HL-60 (cell line): ENCODE measurements at regions not wholly inside any gene's neighbourhood (a gene's known extent, or its start where the extent isn't known, plus 50 kb on each side); places are given as distances from the start of the nearest gene placed in this dataset.

Source experiments
- DNase-seq, 2 experiments: peaks; one replicate each; pipeline ENCODE4 v3.0.0-alpha.2; 2010 to 2020; ENCODE audit warnings: low read depth in 1 of 2, low spot score in 1 of 2
- H3K27ac ChIP-seq: fragments of 250-450 bp; sonication (Bioruptor Pico); replicated peaks from 2 replicates; pipeline ENCODE4 v1.5.1; 2020; ENCODE audit warnings: mild to moderate bottlenecking, moderate library complexity
- H3K27me3 ChIP-seq: fragments of 250-450 bp; sonication (Bioruptor Pico); 2 replicates; pipeline ENCODE4 v1.5.1; 2021; ENCODE audit warnings: mild to moderate bottlenecking, moderate library complexity; ENCODE audit not compliant: insufficient read depth, poor library complexity, severe bottlenecking
- H3K4me3 ChIP-seq: replicated peaks from 2 replicates; pipeline ENCODE4 v1.5.1; 2011; ENCODE audit warnings: mild to moderate bottlenecking, control low read depth, low read length; ENCODE audit not compliant: insufficient read depth
- CTCF ChIP-seq: IDR thresholded peaks from one replicate; pipeline ENCODE4 v1.5.1; 2011; ENCODE audit warnings: low read length, control low read depth, inconsistent platforms; ENCODE audit not compliant: insufficient read depth
- GABPA ChIP-seq: IDR thresholded peaks from 2 replicates; pipeline ENCODE4 v1.6.1; 2012; ENCODE audit warnings: low read depth
- POLR2AphosphoS5 ChIP-seq: IDR thresholded peaks from 2 replicates; pipeline ENCODE4 v1.6.1; 2012; ENCODE audit warnings: low read depth
- REST ChIP-seq: IDR thresholded peaks from 2 replicates; pipeline ENCODE4 v1.6.1; 2012; ENCODE audit warnings: low read depth; ENCODE audit not compliant: insufficient replicate concordance
- SPI1 ChIP-seq: IDR thresholded peaks from 2 replicates; pipeline ENCODE4 v1.6.1; 2012; ENCODE audit warnings: low read depth, mild to moderate bottlenecking, borderline replicate concordance

GRCh38 chr5:105428451-105429380, 1866.1 kb upstream of the NUDT12 start:
- no peak overlapping the region for H3K4me3 ChIP-seq
- no peak for DNase-seq

GRCh38 chr5:105414067-105414466, 1851.5 kb upstream of the NUDT12 start:
- Histone ChIP-seq H3K27ac (no peak overlapping the region), H3K4me3 (no peak overlapping the region), H3K27me3 (no peaks in the 10 kb centered on the region)
- DNase-seq: no peak
- no peak for TF ChIP-seq CTCF
- TF ChIP-seq SPI1: no peak
- TF ChIP-seq GABPA: no peak
- TF ChIP-seq POLR2AphosphoS5: no peak
- no peak for TF ChIP-seq REST

More at GRCh38 chr5:105428451-105429380, 1866.1 kb upstream of the NUDT12 start:
- H3K27ac ChIP-seq: no peak overlapping the region
- H3K27me3 ChIP-seq: no peaks in the 10 kb centered on the region
- no peak for TF ChIP-seq SPI1
- TF ChIP-seq CTCF: no peak
- TF ChIP-seq POLR2AphosphoS5: no peak
- no peak for TF ChIP-seq REST
- TF ChIP-seq GABPA: no peak

- no peak for TF ChIP-seq REST
- no peak for TF ChIP-seq POLR2AphosphoS5
- no peak for TF ChIP-seq GABPA
- no peak for TF ChIP-seq SPI1
- TF ChIP-seq CTCF: no peak
- no peak overlapping the region for H3K27ac ChIP-seq
- no peak for DNase-seq
Measured at GRCh38 chr5:105413406-105413990, 1850.9 kb upstream of the NUDT12 start.

More at GRCh38 chr5:105413406-105413990, 1850.9 kb upstream of the NUDT12 start:
- no peaks in the 10 kb centered on the region for H3K27me3 ChIP-seq
- H3K4me3 ChIP-seq: no peak overlapping the region
